ENCODE measurements at regions not wholly inside any gene's neighbourhood (a gene's known extent, or its start where the extent isn't known, plus 50 kb on each side); places are given as distances from the start of the nearest gene placed in this dataset.

- no peak for TF ChIP-seq POLR2AphosphoS5 (IDR thresholded peaks at IDR 0.05; ENCODE audit: borderline replicate concordance, low read depth, low read length)
- TF ChIP-seq FOXP2 (optimal IDR thresholded peaks at IDR 0.05; ENCODE audit: control extremely low read depth, extremely low read length, insufficient read depth) = no peak
- TF ChIP-seq EZH2 (IDR thresholded peaks at IDR 0.05) = no peak
- no peak overlapping the region for H3K27ac ChIP-seq
- no peak overlapping the region for H3K4me3 ChIP-seq
Measured at GRCh38 chr17:56098746-56099145, 54.5 kb upstream of the ANKFN1 start.

GRCh38 chr17:56099649-56100048, 53.6 kb upstream of the ANKFN1 start:
- Histone ChIP-seq H3K36me3 (ENCODE audit: insufficient read depth, low read length) (no peaks in the 10 kb centered on the region), H3K9me3 (ENCODE audit: low read depth, low read length) (no peaks in the 10 kb centered on the region), H3K9ac (ENCODE audit: insufficient read length) (no peak overlapping the region), H3K27ac (no peak overlapping the region), H3K4me3 (no peak overlapping the region)
- DNase-seq (ENCODE audit: low read depth, low spot score) = no peak
- no peak for TF ChIP-seq FOXP2 (optimal IDR thresholded peaks at IDR 0.05; ENCODE audit: control extremely low read depth, extremely low read length, insufficient read depth)
- no peak for TF ChIP-seq EZH2 (IDR thresholded peaks at IDR 0.05)
- no peak for TF ChIP-seq POLR2AphosphoS5 (IDR thresholded peaks at IDR 0.05; ENCODE audit: borderline replicate concordance, low read depth, low read length)

More at GRCh38 chr17:56098746-56099145, 54.5 kb upstream of the ANKFN1 start:
- no peaks in the 10 kb centered on the region for H3K9me3 ChIP-seq (ENCODE audit: low read depth, low read length)
- no peak for DNase-seq (ENCODE audit: low read depth, low spot score)
- H3K9ac ChIP-seq (ENCODE audit: insufficient read length) = no peak overlapping the region
- H3K36me3 ChIP-seq (ENCODE audit: insufficient read depth, low read length) = no peaks in the 10 kb centered on the region
